ENCODE measurements at regions not wholly inside any gene's neighbourhood (a gene's known extent, or its start where the extent isn't known, plus 50 kb on each side); places are given as distances from the start of the nearest gene placed in this dataset.

- TF ChIP-seq, protein P1, sequence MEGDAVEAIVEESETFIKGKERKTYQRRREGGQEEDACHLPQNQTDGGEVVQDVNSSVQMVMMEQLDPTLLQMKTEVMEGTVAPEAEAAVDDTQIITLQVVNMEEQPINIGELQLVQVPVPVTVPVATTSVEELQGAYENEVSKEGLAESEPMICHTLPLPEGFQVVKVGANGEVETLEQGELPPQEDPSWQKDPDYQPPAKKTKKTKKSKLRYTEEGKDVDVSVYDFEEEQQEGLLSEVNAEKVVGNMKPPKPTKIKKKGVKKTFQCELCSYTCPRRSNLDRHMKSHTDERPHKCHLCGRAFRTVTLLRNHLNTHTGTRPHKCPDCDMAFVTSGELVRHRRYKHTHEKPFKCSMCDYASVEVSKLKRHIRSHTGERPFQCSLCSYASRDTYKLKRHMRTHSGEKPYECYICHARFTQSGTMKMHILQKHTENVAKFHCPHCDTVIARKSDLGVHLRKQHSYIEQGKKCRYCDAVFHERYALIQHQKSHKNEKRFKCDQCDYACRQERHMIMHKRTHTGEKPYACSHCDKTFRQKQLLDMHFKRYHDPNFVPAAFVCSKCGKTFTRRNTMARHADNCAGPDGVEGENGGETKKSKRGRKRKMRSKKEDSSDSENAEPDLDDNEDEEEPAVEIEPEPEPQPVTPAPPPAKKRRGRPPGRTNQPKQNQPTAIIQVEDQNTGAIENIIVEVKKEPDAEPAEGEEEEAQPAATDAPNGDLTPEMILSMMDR (IDR thresholded peaks at IDR 0.05): no peak
- no peak for TF ChIP-seq POLR2A (IDR thresholded peaks at IDR 0.05)
Measured at GRCh38 chr6:27168586-27169443, 78.7 kb upstream of the PRSS16 start.

Data from body of pancreas (tissue), 4 donors.